Thymus (tissue), 11 donors: ENCODE measurements at regions not wholly inside any gene's neighbourhood (a gene's known extent, or its start where the extent isn't known, plus 50 kb on each side); places are given as distances from the start of the nearest gene placed in this dataset.

ENCODE experiments used
- DNase-seq, 9 donors: peaks; one replicate each; pipeline ENCODE4 v3.0.0-alpha.2; 2013; ENCODE audit warnings: low spot score in 9 of 9, low read depth in 6 of 9, missing footprints in 1 of 9
- H3K27ac ChIP-seq, 2 donors: one replicate each; pipeline ENCODE4 v1.5.1; 2013; ENCODE audit warnings: control low read depth in 1 of 2, low read depth in 1 of 2, low read length in 1 of 2, mild to moderate bottlenecking in 1 of 2, moderate library complexity in 1 of 2
- H3K27me3 ChIP-seq, 2 donors: one replicate each; pipeline ENCODE4 v1.5.1; 2013; ENCODE audit warnings: low read length in 1 of 2; ENCODE audit not compliant: control insufficient read depth in 2 of 2, insufficient read depth in 1 of 2
- H3K36me3 ChIP-seq, 2 donors: one replicate each; pipeline ENCODE4 v1.5.1; 2013; ENCODE audit warnings: low read length in 1 of 2, mild to moderate bottlenecking in 1 of 2, moderate library complexity in 1 of 2; ENCODE audit not compliant: control insufficient read depth in 2 of 2, insufficient read depth in 2 of 2
- H3K4me1 ChIP-seq, 2 donors: one replicate each; pipeline ENCODE4 v1.5.1; 2013; ENCODE audit warnings: low read length in 2 of 2; ENCODE audit not compliant: control insufficient read depth in 2 of 2, insufficient read depth in 2 of 2
- H3K4me3 ChIP-seq, 2 donors: one replicate each; pipeline ENCODE4 v1.5.1; 2013; ENCODE audit warnings: low read length in 2 of 2, control low read depth in 1 of 2, mild to moderate bottlenecking in 1 of 2
- H3K9me3 ChIP-seq, 2 donors: one replicate each; pipeline ENCODE4 v1.5.1; 2013; ENCODE audit warnings: low read length in 1 of 2, mild to moderate bottlenecking in 1 of 2; ENCODE audit not compliant: control insufficient read depth in 2 of 2, insufficient read depth in 1 of 2
- WGBS: extraction: QIAGEN DNeasy Blood & Tissue Kit; methylation state at CpG from one replicate; pipeline ENCODE4 v1.1.7; 2013; 5-methylcytosine and 5-hydroxymethylcytosine counted together
- donor health status: healthy.

GRCh38 chr17:33679595-33679994 is 386.5 kb upstream of the ASIC2 start:
- H3K4me1 ChIP-seq, result no peaks in the 10 kb centered on the region
- 91% methylated on average over 6 of the region's 6 CpGs for WGBS
- H3K4me3 ChIP-seq, result no peak overlapping the region
- no peaks in the 10 kb centered on the region for H3K9me3 ChIP-seq
- H3K27ac ChIP-seq, result no peak overlapping the region
- DNase-seq, result no peak
- no peaks in the 10 kb centered on the region for H3K27me3 ChIP-seq
- no peaks in the 10 kb centered on the region for H3K36me3 ChIP-seq

- H3K36me3 ChIP-seq, result no peaks in the 10 kb centered on the region
- H3K27ac ChIP-seq, result no peak overlapping the region
- no peak for DNase-seq
- WGBS, result 71% methylated on average over 4 of the region's 4 CpGs
- H3K4me3 ChIP-seq, result no peak overlapping the region
- H3K27me3 ChIP-seq, result no peaks in the 10 kb centered on the region
- H3K4me1 ChIP-seq, result no peaks in the 10 kb centered on the region
- H3K9me3 ChIP-seq, result no peaks in the 10 kb centered on the region
Observed at GRCh38 chr17:33680472-33680871, 387.4 kb upstream of the ASIC2 start.

GRCh38 chr17:33682599-33682998 is 389.5 kb upstream of the ASIC2 start:
- Histone ChIP-seq H3K9me3 (no peaks in the 10 kb centered on the region), H3K27me3 (no peaks in the 10 kb centered on the region), H3K27ac (no peak overlapping the region), H3K4me1 (no peaks in the 10 kb centered on the region), H3K4me3 (no peak overlapping the region), H3K36me3 (no peaks in the 10 kb centered on the region)
- no peak for DNase-seq

- H3K27ac ChIP-seq, result no peak overlapping the region
- DNase-seq, result no peak
- no peaks in the 10 kb centered on the region for H3K4me1 ChIP-seq
- no peaks in the 10 kb centered on the region for H3K27me3 ChIP-seq
- no peaks in the 10 kb centered on the region for H3K9me3 ChIP-seq
- 86% methylated on average over 6 of the region's 6 CpGs for WGBS
- no peak overlapping the region for H3K4me3 ChIP-seq
- H3K36me3 ChIP-seq, result no peaks in the 10 kb centered on the region
Observed at GRCh38 chr17:33684735-33685134, 391.6 kb upstream of the ASIC2 start.

GRCh38 chr17:33686171-33686570 is 393.1 kb upstream of the ASIC2 start:
- DNase-seq, result peak in 4 of 9 donors; percentile 1 to 10 (median 8)
- Histone ChIP-seq H3K4me1 (no peaks in the 10 kb centered on the region), H3K4me3 (no peak overlapping the region), H3K27me3 (no peaks in the 10 kb centered on the region), H3K36me3 (no peaks in the 10 kb centered on the region), H3K27ac (no peak overlapping the region), H3K9me3 (no peaks in the 10 kb centered on the region)
- WGBS, result 85% methylated on average over 4 of the region's 4 CpGs

GRCh38 chr17:33687831-33688230 is 394.7 kb upstream of the ASIC2 start:
- 87% methylated on average over 3 of the region's 3 CpGs for WGBS
- H3K4me3 ChIP-seq, result no peak overlapping the region
- H3K27ac ChIP-seq, result no peak overlapping the region
- DNase-seq, result no peak
- H3K27me3 ChIP-seq, result no peaks in the 10 kb centered on the region
- H3K36me3 ChIP-seq, result no peaks in the 10 kb centered on the region
- no peaks in the 10 kb centered on the region for H3K9me3 ChIP-seq
- H3K4me1 ChIP-seq, result no peaks in the 10 kb centered on the region

- Histone ChIP-seq H3K27ac (no peak overlapping the region), H3K4me3 (no peak overlapping the region), H3K9me3 (no peaks in the 10 kb centered on the region), H3K36me3 (no peaks in the 10 kb centered on the region), H3K4me1 (no peaks in the 10 kb centered on the region), H3K27me3 (no peaks in the 10 kb centered on the region)
- 95% methylated on average over 4 of the region's 4 CpGs for WGBS
- DNase-seq, result no peak
Observed at GRCh38 chr17:33688771-33689170, 395.7 kb upstream of the ASIC2 start.

- no peaks in the 10 kb centered on the region for H3K4me1 ChIP-seq
- WGBS, result 82% methylated on average over 2 of the region's 2 CpGs
- no peaks in the 10 kb centered on the region for H3K36me3 ChIP-seq
- H3K27ac ChIP-seq, result no peak overlapping the region
- no peak overlapping the region for H3K4me3 ChIP-seq
- H3K27me3 ChIP-seq, result no peaks in the 10 kb centered on the region
- no peak for DNase-seq
- no peaks in the 10 kb centered on the region for H3K9me3 ChIP-seq
Observed at GRCh38 chr17:33689725-33690124, 396.6 kb upstream of the ASIC2 start.

- no peaks in the 10 kb centered on the region for H3K36me3 ChIP-seq
- H3K9me3 ChIP-seq, result no peaks in the 10 kb centered on the region
- no peak for DNase-seq
- H3K27ac ChIP-seq, result no peak overlapping the region
- H3K4me3 ChIP-seq, result no peak overlapping the region
- H3K4me1 ChIP-seq, result no peaks in the 10 kb centered on the region
- no peaks in the 10 kb centered on the region for H3K27me3 ChIP-seq
Observed at GRCh38 chr17:33695431-33695830, 402.3 kb upstream of the ASIC2 start.

GRCh38 chr17:33696102-33696501 is 403.0 kb upstream of the ASIC2 start:
- H3K4me3 ChIP-seq, result no peak overlapping the region
- no peaks in the 10 kb centered on the region for H3K4me1 ChIP-seq
- H3K27me3 ChIP-seq, result no peaks in the 10 kb centered on the region
- no peak for DNase-seq
- H3K36me3 ChIP-seq, result no peaks in the 10 kb centered on the region
- no peak overlapping the region for H3K27ac ChIP-seq
- H3K9me3 ChIP-seq, result no peaks in the 10 kb centered on the region
- WGBS, result 86% methylated on average over 6 of the region's 6 CpGs
